HG03175 (cell line): ENCODE measurements at regions not wholly inside any gene's neighbourhood (a gene's known extent, or its start where the extent isn't known, plus 50 kb on each side); places are given as distances from the start of the nearest gene placed in this dataset.

Experiments
- ATAC-seq: cut with Tn5 transposase; IDR thresholded peaks from one replicate; pipeline ENCODE4 v1.9.1; 2021; ENCODE audit warnings: mild to moderate bottlenecking, moderate library complexity; ENCODE audit not compliant: unreplicated experiment

- ATAC-seq, result no peak
Measured at GRCh38 chr14:44788612-44789011, 173.1 kb downstream of the KLHL28 start.

- ATAC-seq, result no peak
Measured at GRCh38 chr14:44785096-44785495, 176.7 kb downstream of the KLHL28 start.

GRCh38 chr14:44783901-44784300 is 177.8 kb downstream of the KLHL28 start:
- ATAC-seq, result no peak

- no peak for ATAC-seq
Measured at GRCh38 chr14:44782775-44783238, 178.9 kb downstream of the KLHL28 start.

- no peak for ATAC-seq
Measured at GRCh38 chr14:44780989-44781388, 180.8 kb downstream of the KLHL28 start.

GRCh38 chr14:44778604-44779003 is 183.1 kb downstream of the KLHL28 start:
- ATAC-seq, result peak; percentile 66

GRCh38 chr14:44777584-44777983 is 184.2 kb downstream of the KLHL28 start:
- no peak for ATAC-seq

GRCh38 chr14:44775248-44775647 is 186.5 kb downstream of the KLHL28 start:
- no peak for ATAC-seq

- ATAC-seq, result no peak
Measured at GRCh38 chr14:44774396-44774795, 187.4 kb downstream of the KLHL28 start.

GRCh38 chr14:44771496-44771895 is 190.3 kb downstream of the KLHL28 start:
- no peak for ATAC-seq

GRCh38 chr14:44770201-44770600 is 191.5 kb downstream of the KLHL28 start:
- ATAC-seq, result no peak

- no peak for ATAC-seq
Measured at GRCh38 chr14:44768935-44769334, 192.8 kb downstream of the KLHL28 start.

GRCh38 chr14:44767646-44768173 is 194.0 kb downstream of the KLHL28 start:
- no peak for ATAC-seq

- ATAC-seq, result no peak
Measured at GRCh38 chr14:44766285-44766684, 195.5 kb downstream of the KLHL28 start.

GRCh38 chr14:44763356-44763755 is 198.4 kb downstream of the KLHL28 start:
- no peak for ATAC-seq

GRCh38 chr14:44759277-44759676 is 202.5 kb downstream of the KLHL28 start:
- ATAC-seq, result no peak

GRCh38 chr14:44756554-44756953 is 205.2 kb downstream of the KLHL28 start:
- no peak for ATAC-seq

- no peak for ATAC-seq
Measured at GRCh38 chr14:44745371-44745770, 216.4 kb downstream of the KLHL28 start.

GRCh38 chr14:44742202-44742601 is 219.5 kb downstream of the KLHL28 start:
- no peak for ATAC-seq

GRCh38 chr14:44741431-44741830 is 220.3 kb downstream of the KLHL28 start:
- ATAC-seq, result no peak

- ATAC-seq, result no peak
Measured at GRCh38 chr14:44736326-44736725, 225.4 kb downstream of the KLHL28 start.

GRCh38 chr14:44732144-44732543 is 225.1 kb upstream of the FSCB start:
- no peak for ATAC-seq

GRCh38 chr14:44730860-44731259 is 223.8 kb upstream of the FSCB start:
- ATAC-seq, result no peak
